ENCODE measurements at regions not wholly inside any gene's neighbourhood (a gene's known extent, or its start where the extent isn't known, plus 50 kb on each side); places are given as distances from the start of the nearest gene placed in this dataset.

DNA sequence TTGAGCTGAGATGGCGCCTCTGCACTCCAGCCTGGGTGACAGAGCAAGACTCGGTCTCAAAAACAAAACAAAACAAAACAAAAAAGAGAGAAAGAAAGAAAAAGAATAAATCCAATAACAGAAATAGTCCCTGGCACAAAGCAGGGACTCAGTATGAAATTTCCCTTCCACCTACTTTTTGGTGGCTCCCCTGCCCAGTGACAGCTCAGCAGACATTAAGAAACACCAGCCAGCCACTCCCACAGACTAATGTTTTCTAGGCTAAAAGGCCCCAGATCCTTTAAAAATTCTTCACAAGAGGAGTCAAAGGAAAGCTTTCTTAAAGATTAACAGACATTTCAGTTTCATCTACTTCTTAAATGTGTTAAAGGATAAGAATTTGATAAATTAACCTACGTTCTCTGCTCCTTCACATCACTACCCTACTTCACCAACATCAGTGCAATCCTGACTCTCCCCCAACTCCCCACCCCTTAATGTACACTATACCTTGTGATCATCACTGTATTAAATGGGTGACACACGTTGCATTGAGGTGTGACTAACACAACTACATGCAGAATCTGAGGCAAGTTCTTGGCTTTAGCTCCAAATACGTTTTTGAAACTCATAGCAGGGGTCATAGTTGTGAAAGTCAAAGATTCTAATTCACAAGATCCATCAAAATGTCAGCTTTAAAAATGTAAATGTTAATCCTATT, 114.5 kb upstream of the CAV2 start:
- TF ChIP-seq, protein P1, sequence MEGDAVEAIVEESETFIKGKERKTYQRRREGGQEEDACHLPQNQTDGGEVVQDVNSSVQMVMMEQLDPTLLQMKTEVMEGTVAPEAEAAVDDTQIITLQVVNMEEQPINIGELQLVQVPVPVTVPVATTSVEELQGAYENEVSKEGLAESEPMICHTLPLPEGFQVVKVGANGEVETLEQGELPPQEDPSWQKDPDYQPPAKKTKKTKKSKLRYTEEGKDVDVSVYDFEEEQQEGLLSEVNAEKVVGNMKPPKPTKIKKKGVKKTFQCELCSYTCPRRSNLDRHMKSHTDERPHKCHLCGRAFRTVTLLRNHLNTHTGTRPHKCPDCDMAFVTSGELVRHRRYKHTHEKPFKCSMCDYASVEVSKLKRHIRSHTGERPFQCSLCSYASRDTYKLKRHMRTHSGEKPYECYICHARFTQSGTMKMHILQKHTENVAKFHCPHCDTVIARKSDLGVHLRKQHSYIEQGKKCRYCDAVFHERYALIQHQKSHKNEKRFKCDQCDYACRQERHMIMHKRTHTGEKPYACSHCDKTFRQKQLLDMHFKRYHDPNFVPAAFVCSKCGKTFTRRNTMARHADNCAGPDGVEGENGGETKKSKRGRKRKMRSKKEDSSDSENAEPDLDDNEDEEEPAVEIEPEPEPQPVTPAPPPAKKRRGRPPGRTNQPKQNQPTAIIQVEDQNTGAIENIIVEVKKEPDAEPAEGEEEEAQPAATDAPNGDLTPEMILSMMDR (IDR thresholded peaks at IDR 0.05), result no peak
- TF ChIP-seq POLR2A (IDR thresholded peaks at IDR 0.05), result no peak
